AG04450 (cell line): ENCODE measurements at regions not wholly inside any gene's neighbourhood (a gene's known extent, or its start where the extent isn't known, plus 50 kb on each side); places are given as distances from the start of the nearest gene placed in this dataset.

Experiments used
- CTCF ChIA-PET: fragments of 300-600, 350-600 bp; formaldehyde crosslinking; extraction: SDS; loops from one replicate; lab custom pipeline; 2022; ENCODE audit warnings: antibody characterized with exemption, inconsistent platforms; lab: Charles Lee
- POLR2A ChIA-PET: fragments of 350-600 bp; formaldehyde crosslinking; extraction: SDS; loops from one replicate; lab custom pipeline; 2021; ENCODE audit warnings: antibody characterized with exemption, inconsistent platforms; lab: Yijun Ruan, JAX
- DNase-seq: peaks from one replicate; pipeline ENCODE4 v3.0.0-alpha.2; 2011; ENCODE audit warnings: low read depth, low spot score
- H3K27ac ChIP-seq: one replicate; pipeline ENCODE4 v1.5.1; 2012; ENCODE audit warnings: low read depth, low read length, control low read depth
- H3K27me3 ChIP-seq: one replicate; pipeline ENCODE4 v1.6.0; 2012; ENCODE audit warnings: low read length; ENCODE audit not compliant: control insufficient read depth, insufficient read depth
- H3K4me3 ChIP-seq: 2 replicates; pipeline ENCODE4 v1.5.1; 2011; ENCODE audit warnings: mild to moderate bottlenecking, low read depth, low read length, control low read depth
- H3K9me3 ChIP-seq: 2 replicates; pipeline ENCODE4 v1.5.1; 2012; ENCODE audit warnings: low read length; ENCODE audit not compliant: control insufficient read depth, insufficient read depth
- CTCF ChIP-seq: IDR thresholded peaks from 2 replicates; pipeline ENCODE4 v1.5.1; 2011; ENCODE audit warnings: low read depth, low read length, control low read depth, inconsistent platforms

GRCh38 chr12:131494741-131495524 is 216.0 kb upstream of the SFSWAP start:
- TF ChIP-seq CTCF: no peak
- ChIA-PET CTCF (no interaction called here), POLR2A (no interaction called here)
- Histone ChIP-seq H3K9me3 (peaks cover 29% of the 10 kb centered on the region), H3K27me3 (no peaks in the 10 kb centered on the region), H3K27ac (no peak overlapping the region), H3K4me3 (no peak overlapping the region)
- DNase-seq: no peak

GRCh38 chr12:131497966-131498365 is 212.9 kb upstream of the SFSWAP start:
- no peak overlapping the region for H3K4me3 ChIP-seq
- no peak overlapping the region for H3K27ac ChIP-seq
- DNase-seq: no peak
- CTCF ChIA-PET: no interaction called here
- no peaks in the 10 kb centered on the region for H3K27me3 ChIP-seq
- POLR2A ChIA-PET: no interaction called here
- no peak for TF ChIP-seq CTCF
- peaks cover 27% of the 10 kb centered on the region for H3K9me3 ChIP-seq

GRCh38 chr12:131499160-131499863 is 211.6 kb upstream of the SFSWAP start:
- ChIA-PET POLR2A (no interaction called here), CTCF (no interaction called here)
- DNase-seq: no peak
- Histone ChIP-seq H3K9me3 (peaks cover 15% of the 10 kb centered on the region), H3K27me3 (no peaks in the 10 kb centered on the region), H3K4me3 (no peak overlapping the region), H3K27ac (no peak overlapping the region)
- no peak for TF ChIP-seq CTCF

GRCh38 chr12:131499864-131500190 is 211.1 kb upstream of the SFSWAP start:
- POLR2A ChIA-PET: no interaction called here
- CTCF ChIA-PET: no interaction called here

More at GRCh38 chr12:131499864-131500190, 211.1 kb upstream of the SFSWAP start:
- no peak for DNase-seq
- Histone ChIP-seq H3K9me3 (peaks cover 12% of the 10 kb centered on the region; the same call in 1 of the 2 replicates), H3K4me3 (no peak overlapping the region), H3K27me3 (no peaks in the 10 kb centered on the region), H3K27ac (no peak overlapping the region)
- no peak for TF ChIP-seq CTCF
